ENCODE measurements at regions not wholly inside any gene's neighbourhood (a gene's known extent, or its start where the extent isn't known, plus 50 kb on each side); places are given as distances from the start of the nearest gene placed in this dataset.

DNA sequence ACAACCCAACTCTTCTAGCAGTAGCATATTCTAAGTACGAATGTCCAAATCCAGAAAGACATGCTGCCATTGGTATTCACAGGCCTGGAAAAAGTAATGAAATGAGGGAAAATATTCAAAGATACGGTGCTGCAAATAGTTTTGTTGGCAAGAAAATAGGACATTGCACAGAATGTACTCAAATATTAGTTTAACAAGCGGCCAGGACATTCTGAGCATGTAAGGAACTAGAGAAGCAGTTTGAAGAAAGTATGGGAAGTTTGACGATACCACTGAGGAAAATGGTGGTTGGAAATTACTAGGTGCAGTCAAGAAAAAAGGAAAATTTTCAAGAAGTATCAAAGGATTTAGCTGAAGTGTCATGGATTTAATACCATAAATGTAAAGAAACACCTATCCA is 468.0 kb upstream of the GRIN3A start:
- H3K27ac ChIP-seq (ENCODE audit: low read depth, low read length), result no peak overlapping the region
- Mint-ChIP-seq H3K27me3 (ENCODE audit: insufficient read depth) (no peaks in the 10 kb centered on the region), H3K36me3 (ENCODE audit: low read depth) (no peaks in the 10 kb centered on the region), H3K9me3 (no peaks in the 10 kb centered on the region), H3K4me3 (no peak overlapping the region), H3K4me1 (peaks cover 7% of the 10 kb centered on the region), H3K27ac (no peak overlapping the region)
- H3K4me3 ChIP-seq (ENCODE audit: low read length), result no peak overlapping the region
- H3K27me3 ChIP-seq (ENCODE audit: control insufficient read depth, insufficient read depth, low read length, poor library complexity, severe bottlenecking), result no peaks in the 10 kb centered on the region
- WGBS, 2 experiments (ENCODE audit: insufficient coverage in 1 of 2, insufficient read length in 1 of 2), result 80 to 84% methylated on average over 3 to 4 of the region's 4 CpGs
- TF ChIP-seq, protein P1, sequence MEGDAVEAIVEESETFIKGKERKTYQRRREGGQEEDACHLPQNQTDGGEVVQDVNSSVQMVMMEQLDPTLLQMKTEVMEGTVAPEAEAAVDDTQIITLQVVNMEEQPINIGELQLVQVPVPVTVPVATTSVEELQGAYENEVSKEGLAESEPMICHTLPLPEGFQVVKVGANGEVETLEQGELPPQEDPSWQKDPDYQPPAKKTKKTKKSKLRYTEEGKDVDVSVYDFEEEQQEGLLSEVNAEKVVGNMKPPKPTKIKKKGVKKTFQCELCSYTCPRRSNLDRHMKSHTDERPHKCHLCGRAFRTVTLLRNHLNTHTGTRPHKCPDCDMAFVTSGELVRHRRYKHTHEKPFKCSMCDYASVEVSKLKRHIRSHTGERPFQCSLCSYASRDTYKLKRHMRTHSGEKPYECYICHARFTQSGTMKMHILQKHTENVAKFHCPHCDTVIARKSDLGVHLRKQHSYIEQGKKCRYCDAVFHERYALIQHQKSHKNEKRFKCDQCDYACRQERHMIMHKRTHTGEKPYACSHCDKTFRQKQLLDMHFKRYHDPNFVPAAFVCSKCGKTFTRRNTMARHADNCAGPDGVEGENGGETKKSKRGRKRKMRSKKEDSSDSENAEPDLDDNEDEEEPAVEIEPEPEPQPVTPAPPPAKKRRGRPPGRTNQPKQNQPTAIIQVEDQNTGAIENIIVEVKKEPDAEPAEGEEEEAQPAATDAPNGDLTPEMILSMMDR (conservative IDR thresholded peaks at IDR 0.05), result no peak
- no peaks in the 10 kb centered on the region for H3K4me1 ChIP-seq (ENCODE audit: control insufficient read depth, insufficient read depth, low read length)
- peaks cover 35% of the 10 kb centered on the region for H3K9me3 ChIP-seq (ENCODE audit: control insufficient read depth, low read length)
- H3K9ac ChIP-seq (ENCODE audit: extremely low read depth, low read length, poor library complexity, severe bottlenecking), result no peak overlapping the region
- no peaks in the 10 kb centered on the region for H3K36me3 ChIP-seq (ENCODE audit: control insufficient read depth, insufficient read depth, low read length)
- no peak for DNase-seq

DNA sequence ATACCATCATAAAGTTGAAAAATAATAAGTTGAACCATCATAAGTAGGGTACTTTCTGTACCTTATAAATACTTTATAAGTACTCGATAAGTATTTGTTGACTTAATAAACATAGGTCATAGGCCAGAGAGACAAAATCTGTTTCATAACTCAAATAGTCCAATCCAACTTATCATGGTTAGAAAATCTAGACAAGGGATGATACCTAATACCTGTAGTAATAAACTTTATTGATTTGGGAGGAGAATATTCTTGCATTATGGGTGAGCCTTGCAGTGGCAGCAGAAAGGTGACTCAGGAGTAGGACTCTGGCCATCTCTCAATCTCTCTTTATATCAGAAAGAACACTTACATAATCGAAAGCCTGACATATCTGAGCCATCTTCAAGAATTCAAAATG is 466.8 kb upstream of the GRIN3A start:
- Histone ChIP-seq H3K4me3 (ENCODE audit: low read length) (no peak overlapping the region), H3K9ac (ENCODE audit: extremely low read depth, low read length, poor library complexity, severe bottlenecking) (no peak overlapping the region), H3K27me3 (ENCODE audit: control insufficient read depth, insufficient read depth, low read length, poor library complexity, severe bottlenecking) (no peaks in the 10 kb centered on the region), H3K36me3 (ENCODE audit: control insufficient read depth, insufficient read depth, low read length) (no peaks in the 10 kb centered on the region), H3K4me1 (ENCODE audit: control insufficient read depth, insufficient read depth, low read length) (no peaks in the 10 kb centered on the region), H3K9me3 (ENCODE audit: control insufficient read depth, low read length) (peaks cover 31% of the 10 kb centered on the region), H3K27ac (ENCODE audit: low read depth, low read length) (no peak overlapping the region)
- Mint-ChIP-seq H3K4me3 (no peak overlapping the region), H3K36me3 (ENCODE audit: low read depth) (no peaks in the 10 kb centered on the region), H3K27ac (no peak overlapping the region), H3K27me3 (ENCODE audit: insufficient read depth) (no peaks in the 10 kb centered on the region), H3K4me1 (peaks cover 7% of the 10 kb centered on the region), H3K9me3 (no peaks in the 10 kb centered on the region)
- TF ChIP-seq, protein P1 (conservative IDR thresholded peaks at IDR 0.05), result no peak
- 87% methylated on average over 2 of the region's 2 CpGs; no CpG with 5 or more reads in 1 of the 2 experiments for WGBS, 2 experiments (ENCODE audit: insufficient coverage in 1 of 2, insufficient read length in 1 of 2)
- no peak for DNase-seq

DNA sequence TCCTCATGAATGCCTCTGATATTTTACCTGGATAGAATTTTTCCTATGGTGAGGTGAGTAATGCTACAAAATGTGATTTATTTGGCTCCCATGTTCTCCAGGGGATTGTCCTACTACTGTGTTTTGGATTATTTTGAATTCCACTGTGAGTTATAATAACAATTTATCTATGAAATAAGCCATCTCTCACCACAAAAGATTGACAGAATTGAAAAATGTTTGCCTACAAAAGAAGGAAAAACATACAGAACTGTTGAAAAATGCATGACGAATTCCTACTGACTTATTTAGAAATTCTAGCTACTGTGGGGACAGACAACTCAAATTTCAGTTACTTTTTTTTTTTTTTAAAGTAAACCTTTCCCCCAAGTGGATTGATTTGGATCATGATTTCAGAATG is 463.7 kb upstream of the GRIN3A start:
- no peaks in the 10 kb centered on the region for H3K27me3 ChIP-seq (ENCODE audit: control insufficient read depth, insufficient read depth, low read length, poor library complexity, severe bottlenecking)
- no peak for DNase-seq
- Mint-ChIP-seq H3K36me3 (ENCODE audit: low read depth) (no peaks in the 10 kb centered on the region), H3K4me1 (peaks cover 3% of the 10 kb centered on the region), H3K9me3 (peaks cover 4% of the 10 kb centered on the region), H3K27ac (no peak overlapping the region), H3K4me3 (no peak overlapping the region), H3K27me3 (ENCODE audit: insufficient read depth) (no peaks in the 10 kb centered on the region)
- TF ChIP-seq, protein P1 (conservative IDR thresholded peaks at IDR 0.05), result no peak
- no peak overlapping the region for H3K27ac ChIP-seq (ENCODE audit: low read depth, low read length)
- H3K36me3 ChIP-seq (ENCODE audit: control insufficient read depth, insufficient read depth, low read length), result no peaks in the 10 kb centered on the region
- no peak overlapping the region for H3K9ac ChIP-seq (ENCODE audit: extremely low read depth, low read length, poor library complexity, severe bottlenecking)
- H3K9me3 ChIP-seq (ENCODE audit: control insufficient read depth, low read length), result peaks cover 53% of the 10 kb centered on the region
- no peak overlapping the region for H3K4me3 ChIP-seq (ENCODE audit: low read length)
- H3K4me1 ChIP-seq (ENCODE audit: control insufficient read depth, insufficient read depth, low read length), result no peaks in the 10 kb centered on the region
- WGBS, 2 experiments (ENCODE audit: insufficient coverage in 1 of 2, insufficient read length in 1 of 2), result 43% methylated on average over 1 of the region's 1 CpG; no CpG with 5 or more reads in 1 of the 2 experiments
